MM.1S (cell line): ENCODE measurements at regions not wholly inside any gene's neighbourhood (a gene's known extent, or its start where the extent isn't known, plus 50 kb on each side); places are given as distances from the start of the nearest gene placed in this dataset.
"Not testable (repeated sequence)": the region's sequence is repeated elsewhere in the genome, so short reads cannot be mapped to it uniquely, and the experiment has no call there.

Experiments used
- DNase-seq: peaks from one replicate; pipeline ENCODE4 v3.0.0-alpha.2; 2015
- H2AFZ ChIP-seq: fragments of 300-600 bp; sonication (generic); 2 replicates; pipeline ENCODE4 v1.6.0; 2016; ENCODE audit warnings: antibody characterized with exemption, low read length
- H3F3A ChIP-seq: fragments of 300-600 bp; sonication (generic); 2 replicates; pipeline ENCODE4 v1.6.1; 2016; ENCODE audit warnings: mild to moderate bottlenecking, antibody characterized with exemption, low read length, moderate library complexity, mixed read lengths; ENCODE audit not compliant: insufficient read depth
- H3K27ac ChIP-seq: fragments of 300-600 bp; sonication (generic); 2 replicates; pipeline ENCODE4 v1.5.1; 2016; ENCODE audit warnings: mild to moderate bottlenecking, low read length
- H3K27me3 ChIP-seq: fragments of 300-600 bp; sonication (generic); replicated peaks from 2 replicates; pipeline ENCODE4 v1.6.0; 2016; ENCODE audit warnings: low read length; ENCODE audit not compliant: insufficient read depth
- H3K36me3 ChIP-seq: fragments of 300-600 bp; sonication (generic); replicated peaks from 2 replicates; pipeline ENCODE4 v1.6.1; 2016; ENCODE audit warnings: mild to moderate bottlenecking, low read length, mixed read lengths; ENCODE audit not compliant: insufficient read depth
- H3K4me1 ChIP-seq: fragments of 300-600 bp; sonication (generic); 2 replicates; pipeline ENCODE4 v1.6.1; 2016; ENCODE audit warnings: low read length, mixed read lengths
- H3K4me2 ChIP-seq: fragments of 300-600 bp; sonication (generic); 2 replicates; pipeline ENCODE4 v1.6.0; 2016; ENCODE audit warnings: low read depth, low read length
- H3K4me3 ChIP-seq: fragments of 300-600 bp; sonication (generic); 2 replicates; pipeline ENCODE4 v1.5.1; 2016; ENCODE audit warnings: low read length, mixed read lengths
- H3K79me2 ChIP-seq: fragments of 300-600 bp; sonication (generic); 2 replicates; pipeline ENCODE4 v1.6.1; 2016; ENCODE audit warnings: mixed run types, low read length, mixed read lengths
- H3K9ac ChIP-seq: fragments of 300-600 bp; sonication (generic); 2 replicates; pipeline ENCODE4 v1.6.1; 2016; ENCODE audit warnings: low read length, mixed read lengths
- H3K9me2 ChIP-seq: fragments of 300-600 bp; sonication (generic); replicated peaks from 2 replicates; pipeline ENCODE4 v1.6.1; 2016; ENCODE audit warnings: mild to moderate bottlenecking, low read length, mixed read lengths; ENCODE audit not compliant: insufficient read depth
- H3K9me3 ChIP-seq: fragments of 300-600 bp; sonication (generic); replicated peaks from 2 replicates; pipeline ENCODE4 v1.6.1; 2016; ENCODE audit warnings: mild to moderate bottlenecking, low read length, mixed read lengths; ENCODE audit not compliant: insufficient read depth
- H4K20me1 ChIP-seq: fragments of 300-600 bp; sonication (generic); 2 replicates; pipeline ENCODE4 v1.6.1; 2016; ENCODE audit warnings: mild to moderate bottlenecking, low read length, moderate library complexity, mixed read lengths; ENCODE audit not compliant: insufficient read depth
- CTCF ChIP-seq: fragments of 300-600 bp; sonication (generic); IDR thresholded peaks from 2 replicates; pipeline ENCODE4 v1.5.1; 2016; ENCODE audit warnings: antibody characterized with exemption, low read length, mixed read lengths
- EZH2 ChIP-seq: fragments of 300-600 bp; sonication (generic); optimal IDR thresholded peaks from 2 replicates; pipeline ENCODE3; 2017; ENCODE audit warnings: low read depth, mild to moderate bottlenecking, antibody characterized with exemption, low read length, mixed read lengths
- EZH2phosphoT487 ChIP-seq: fragments of 300-600 bp; sonication (generic); IDR thresholded peaks from 2 replicates; pipeline ENCODE4 v1.6.1; 2018; ENCODE audit warnings: antibody characterized with exemption, low read length

GRCh38 chr5:174644436-174644835 is 79.9 kb upstream of the MSX2 start:
- H3K9me3 ChIP-seq, result no peaks in the 10 kb centered on the region
- H3K9me2 ChIP-seq, result no peaks in the 10 kb centered on the region
- no peaks in the 10 kb centered on the region for H3K79me2 ChIP-seq
- no peak overlapping the region for H3K27ac ChIP-seq
- H3K36me3 ChIP-seq, result no peaks in the 10 kb centered on the region
- no peak for DNase-seq
- no peak overlapping the region for H3K4me3 ChIP-seq
- no peaks in the 10 kb centered on the region for H3K27me3 ChIP-seq
- no peak overlapping the region for H3K4me2 ChIP-seq
- no peaks in the 10 kb centered on the region for H4K20me1 ChIP-seq
- no peaks in the 10 kb centered on the region for H3F3A ChIP-seq
- H3K4me1 ChIP-seq, result no peaks in the 10 kb centered on the region
- no peak overlapping the region for H2AFZ ChIP-seq
- TF ChIP-seq EZH2phosphoT487 (no peak), EZH2 (no peak), CTCF (no peak)
- no peak overlapping the region for H3K9ac ChIP-seq

GRCh38 chr5:174644923-174645322 is 79.5 kb upstream of the MSX2 start:
- DNase-seq, result no peak
- Histone ChIP-seq H3K27ac (no peak overlapping the region), H3K79me2 (no peaks in the 10 kb centered on the region), H3K27me3 (no peaks in the 10 kb centered on the region), H2AFZ (no peak overlapping the region), H3K4me3 (no peak overlapping the region), H3K4me2 (no peak overlapping the region), H3K9me3 (no peaks in the 10 kb centered on the region), H3K4me1 (no peaks in the 10 kb centered on the region), H3K9me2 (no peaks in the 10 kb centered on the region), H4K20me1 (no peaks in the 10 kb centered on the region), H3K36me3 (no peaks in the 10 kb centered on the region), H3K9ac (no peak overlapping the region), H3F3A (no peaks in the 10 kb centered on the region)
- no peak for TF ChIP-seq CTCF

DNA sequence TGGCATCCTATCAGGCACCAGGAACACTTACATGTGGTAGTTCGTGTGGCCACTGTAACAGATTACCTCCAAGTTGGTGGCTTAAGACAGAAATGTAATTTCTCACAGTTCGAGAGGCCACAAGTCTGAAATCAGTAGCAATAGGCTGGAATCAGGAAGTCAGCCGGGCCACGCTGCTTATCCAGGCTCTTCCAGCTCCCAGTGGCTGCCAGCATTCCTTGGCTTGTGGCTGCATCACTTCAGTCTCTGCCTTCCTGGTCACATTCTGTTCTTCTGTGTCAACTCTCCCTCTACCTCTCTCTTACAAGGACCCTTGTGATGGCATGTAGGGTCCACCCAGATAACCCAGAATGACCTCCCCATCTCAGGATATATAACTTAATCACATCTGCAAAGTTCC is 78.7 kb upstream of the MSX2 start:
- no peak overlapping the region for H3K4me3 ChIP-seq
- no peak overlapping the region for H2AFZ ChIP-seq
- no peaks in the 10 kb centered on the region for H3K4me1 ChIP-seq
- no peaks in the 10 kb centered on the region for H3K9me2 ChIP-seq
- no peak overlapping the region for H3K27ac ChIP-seq
- H3F3A ChIP-seq, result no peaks in the 10 kb centered on the region
- H3K36me3 ChIP-seq, result no peaks in the 10 kb centered on the region
- H3K4me2 ChIP-seq, result no peak overlapping the region
- no peaks in the 10 kb centered on the region for H3K79me2 ChIP-seq
- H3K27me3 ChIP-seq, result no peaks in the 10 kb centered on the region
- DNase-seq, result no peak
- no peaks in the 10 kb centered on the region for H3K9me3 ChIP-seq
- TF ChIP-seq EZH2, result no peak
- no peak for TF ChIP-seq CTCF
- TF ChIP-seq EZH2phosphoT487, result no peak
- no peak overlapping the region for H3K9ac ChIP-seq
- H4K20me1 ChIP-seq, result no peaks in the 10 kb centered on the region

- H3K4me1 ChIP-seq, H3K79me2 ChIP-seq, H3K9me2 ChIP-seq, H3K9me3 ChIP-seq, H3K9ac ChIP-seq, H3K4me2 ChIP-seq, H3K4me3 ChIP-seq, H3F3A ChIP-seq, H3K27me3 ChIP-seq, H3K27ac ChIP-seq, H3K36me3 ChIP-seq, H2AFZ ChIP-seq, H4K20me1 ChIP-seq, DNase-seq: not testable (repeated sequence)
These were observed 75.8 kb upstream of the MSX2 start for GRCh38 chr5:174648618-174649017.
